ENCODE measurements at regions not wholly inside any gene's neighbourhood (a gene's known extent, or its start where the extent isn't known, plus 50 kb on each side); places are given as distances from the start of the nearest gene placed in this dataset.

DNA sequence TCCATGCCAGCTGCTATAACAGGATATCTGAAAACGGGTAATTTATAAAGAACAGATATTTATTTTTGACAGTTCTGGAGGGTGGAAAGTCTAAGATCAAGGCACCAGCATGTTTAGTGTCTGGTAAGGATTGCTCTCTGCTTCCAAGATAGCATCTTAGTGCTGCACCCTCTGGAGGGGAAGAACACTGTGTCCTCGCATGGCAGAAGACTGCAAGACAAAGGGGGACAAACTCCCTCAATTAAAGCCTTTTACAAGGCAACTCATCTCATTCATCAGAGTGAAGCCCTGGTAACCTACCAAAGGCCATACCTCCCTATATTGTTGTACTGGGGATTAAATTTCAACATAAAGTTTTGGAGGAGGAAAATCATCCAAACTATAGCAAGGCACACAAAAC is 298.9 kb upstream of the EDIL3 start:
- TF ChIP-seq KDM1A (IDR thresholded peaks at IDR 0.05; ENCODE audit: borderline replicate concordance, low read length) = no peak
- TF ChIP-seq, protein P1, sequence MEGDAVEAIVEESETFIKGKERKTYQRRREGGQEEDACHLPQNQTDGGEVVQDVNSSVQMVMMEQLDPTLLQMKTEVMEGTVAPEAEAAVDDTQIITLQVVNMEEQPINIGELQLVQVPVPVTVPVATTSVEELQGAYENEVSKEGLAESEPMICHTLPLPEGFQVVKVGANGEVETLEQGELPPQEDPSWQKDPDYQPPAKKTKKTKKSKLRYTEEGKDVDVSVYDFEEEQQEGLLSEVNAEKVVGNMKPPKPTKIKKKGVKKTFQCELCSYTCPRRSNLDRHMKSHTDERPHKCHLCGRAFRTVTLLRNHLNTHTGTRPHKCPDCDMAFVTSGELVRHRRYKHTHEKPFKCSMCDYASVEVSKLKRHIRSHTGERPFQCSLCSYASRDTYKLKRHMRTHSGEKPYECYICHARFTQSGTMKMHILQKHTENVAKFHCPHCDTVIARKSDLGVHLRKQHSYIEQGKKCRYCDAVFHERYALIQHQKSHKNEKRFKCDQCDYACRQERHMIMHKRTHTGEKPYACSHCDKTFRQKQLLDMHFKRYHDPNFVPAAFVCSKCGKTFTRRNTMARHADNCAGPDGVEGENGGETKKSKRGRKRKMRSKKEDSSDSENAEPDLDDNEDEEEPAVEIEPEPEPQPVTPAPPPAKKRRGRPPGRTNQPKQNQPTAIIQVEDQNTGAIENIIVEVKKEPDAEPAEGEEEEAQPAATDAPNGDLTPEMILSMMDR (IDR thresholded peaks at IDR 0.05; ENCODE audit: control extremely low read depth in 1 of 3, insufficient read depth in 1 of 3, low read depth in 1 of 3, low read length in 3 of 3) = no peak
- no peak for TF ChIP-seq TAF1 (IDR thresholded peaks at IDR 0.05; ENCODE audit: low read depth, low read length)
- TF ChIP-seq BCL11A (IDR thresholded peaks at IDR 0.05; ENCODE audit: low read depth in 2 of 2, low read length in 2 of 2) = no peak
- no peak for TF ChIP-seq POLR2A (IDR thresholded peaks at IDR 0.05; ENCODE audit: control extremely low read depth in 1 of 2, low read depth in 2 of 2, low read length in 2 of 2)
- TF ChIP-seq SP4 (IDR thresholded peaks at IDR 0.05; ENCODE audit: low read length) = no peak
- no peak for TF ChIP-seq POLR2AphosphoS5 (IDR thresholded peaks at IDR 0.05; ENCODE audit: low read depth, low read length)
- no peak for TF ChIP-seq EP300 (IDR thresholded peaks at IDR 0.05; ENCODE audit: borderline replicate concordance in 1 of 2, low read depth in 2 of 2, low read length in 2 of 2)
- no peak for TF ChIP-seq BRCA1 (IDR thresholded peaks at IDR 0.05; ENCODE audit: low read depth, low read length)
- TF ChIP-seq CBX5 (IDR thresholded peaks at IDR 0.05; ENCODE audit: low read depth, low read length) = no peak
- TF ChIP-seq CHD2 (IDR thresholded peaks at IDR 0.05; ENCODE audit: low read length) = no peak
- TF ChIP-seq MAFK (IDR thresholded peaks at IDR 0.05; ENCODE audit: low read depth, low read length) = no peak

All from H1 (cell line).